IMR-90 (cell line): ENCODE measurements at regions not wholly inside any gene's neighbourhood (a gene's known extent, or its start where the extent isn't known, plus 50 kb on each side); places are given as distances from the start of the nearest gene placed in this dataset.

Experiments
- ATAC-seq: fragments of 200-7000 bp; cut with Tn5 transposase; 2 replicates; pipeline ENCODE4 v1.9.1; 2020; ENCODE audit warnings: low read depth, mild to moderate bottlenecking, moderate library complexity
- BruUV-seq: library from RNA; stranded (reverse); fragments of 400-500 nt; replicated peaks from 2 replicates; lab custom pipeline; 2021; lab: Mats Ljungman, UMichigan
- CTCF ChIA-PET: fragments of 300-600 bp; formaldehyde crosslinking; extraction: SDS; loops from one replicate; lab custom pipeline; 2021; ENCODE audit warnings: antibody characterized with exemption; lab: Yijun Ruan, JAX
- POLR2A ChIA-PET: fragments of 300-600 bp; sonication (Branson Sonifier 250); formaldehyde crosslinking; loops from one replicate; lab custom pipeline; 2022; ENCODE audit warnings: antibody characterized with exemption; ENCODE audit not compliant: unreplicated experiment; lab: Charles Lee
- DNase-seq: peaks from one replicate; pipeline ENCODE4 v3.0.0; 2013
- H2AFZ ChIP-seq: replicated peaks from 2 replicates; pipeline ENCODE3; 2013; ENCODE audit warnings: low read length, mild to moderate bottlenecking; ENCODE audit not compliant: poor library complexity
- H2AK5ac ChIP-seq: 2 replicates; pipeline ENCODE4 v1.6.1; 2013; ENCODE audit warnings: low read depth, low read length, inconsistent platforms
- H2AK9ac ChIP-seq: replicated peaks from 2 replicates; pipeline ENCODE3; 2013; ENCODE audit warnings: mild to moderate bottlenecking, low read depth, low read length, moderate library complexity; ENCODE audit not compliant: poor library complexity
- H2BK120ac ChIP-seq: 2 replicates; pipeline ENCODE4 v1.6.1; 2013; ENCODE audit warnings: low read depth, low read length, inconsistent platforms
- H2BK15ac ChIP-seq: 3 replicates; pipeline ENCODE4 v1.6.1; 2013; ENCODE audit warnings: low read depth, low read length, inconsistent platforms
- H2BK20ac ChIP-seq: 2 replicates; pipeline ENCODE4 v1.6.1; 2013; ENCODE audit warnings: low read depth, mild to moderate bottlenecking, inconsistent platforms, low read length, moderate library complexity
- H2BK5ac ChIP-seq: 2 replicates; pipeline ENCODE4 v1.6.1; 2013; ENCODE audit warnings: mild to moderate bottlenecking, low read depth, low read length, inconsistent platforms; ENCODE audit not compliant: poor library complexity, severe bottlenecking
- H3K14ac ChIP-seq: replicated peaks from 2 replicates; pipeline ENCODE4 v1.6.1; 2013; ENCODE audit warnings: low read depth, low read length, inconsistent platforms
- H3K18ac ChIP-seq: 2 replicates; pipeline ENCODE4 v1.6.1; 2013; ENCODE audit warnings: low read depth, low read length, control low read depth
- H3K23ac ChIP-seq: 2 replicates; pipeline ENCODE4 v1.6.1; 2013; ENCODE audit warnings: low read depth, low read length, inconsistent platforms
- H3K27ac ChIP-seq: 2 replicates; pipeline ENCODE4 v1.5.1; 2013; ENCODE audit warnings: mild to moderate bottlenecking, control low read depth, low read length; ENCODE audit not compliant: insufficient read depth
- H3K27me3 ChIP-seq: 2 replicates; pipeline ENCODE4 v1.6.1; 2013; ENCODE audit warnings: low read length; ENCODE audit not compliant: control insufficient read depth, insufficient read depth
- H3K36me3 ChIP-seq: 2 replicates; pipeline ENCODE4 v1.6.1; 2013; ENCODE audit warnings: low read length, mixed read lengths; ENCODE audit not compliant: control insufficient read depth, insufficient read depth
- H3K4ac ChIP-seq: 2 replicates; pipeline ENCODE4 v1.6.1; 2013; ENCODE audit warnings: low read depth, low read length, inconsistent platforms
- H3K4me1 ChIP-seq: 2 replicates; pipeline ENCODE4 v1.6.1; 2013; ENCODE audit warnings: low read length, mixed read lengths; ENCODE audit not compliant: control insufficient read depth, insufficient read depth
- H3K4me2 ChIP-seq: 2 replicates; pipeline ENCODE4 v1.6.1; 2013; ENCODE audit warnings: low read depth, mild to moderate bottlenecking, control low read depth, low read length, moderate library complexity
- H3K4me3 ChIP-seq: 2 replicates; pipeline ENCODE4 v1.5.1; 2013; ENCODE audit warnings: low read depth, mild to moderate bottlenecking, control low read depth, low read length, moderate library complexity; ENCODE audit not compliant: insufficient read depth
- H3K56ac ChIP-seq: 2 replicates; pipeline ENCODE4 v1.6.1; 2013; ENCODE audit warnings: low read length, inconsistent platforms; ENCODE audit not compliant: insufficient read depth; ENCODE audit errors: extremely low read depth
- H3K79me1 ChIP-seq, 2 experiments: 2 replicates each; pipeline ENCODE4 v1.6.1; 2013; ENCODE audit warnings: low read length in 2 of 2, inconsistent platforms in 1 of 2, low read depth in 1 of 2
- H3K9ac ChIP-seq: 2 replicates; pipeline ENCODE4 v1.6.1; 2013; ENCODE audit warnings: low read depth, low read length, control low read depth
- H3K9me1 ChIP-seq: 2 replicates; pipeline ENCODE4 v1.6.1; 2013; ENCODE audit warnings: low read length, inconsistent platforms; ENCODE audit not compliant: insufficient read depth
- H3K9me3 ChIP-seq: 2 replicates; pipeline ENCODE4 v1.6.1; 2013; ENCODE audit warnings: low read length; ENCODE audit not compliant: control insufficient read depth, insufficient read depth
- H4K20me1 ChIP-seq: 2 replicates; pipeline ENCODE4 v1.6.1; 2013; ENCODE audit warnings: low read length, inconsistent platforms; ENCODE audit not compliant: insufficient read depth
- H4K5ac ChIP-seq: 2 replicates; pipeline ENCODE4 v1.6.1; 2013; ENCODE audit warnings: mild to moderate bottlenecking, low read depth, low read length, control low read depth
- H4K8ac ChIP-seq, 2 experiments: 2 replicates each; pipeline ENCODE4 v1.6.1; 2013; ENCODE audit warnings: low read depth in 2 of 2, low read length in 2 of 2, control low read depth in 1 of 2, inconsistent platforms in 1 of 2
- H4K91ac ChIP-seq: 2 replicates; pipeline ENCODE4 v1.6.1; 2013; ENCODE audit warnings: low read depth, low read length, inconsistent platforms; ENCODE audit not compliant: insufficient read depth
- CEBPB ChIP-seq: IDR thresholded peaks from 2 replicates; pipeline ENCODE4 v1.6.1; 2012; ENCODE audit warnings: low read depth, low read length, improper control_type of control experiment
- CHD1 ChIP-seq: IDR thresholded peaks from 2 replicates; pipeline ENCODE4 v1.6.1; 2012; ENCODE audit warnings: low read depth, low read length, improper control_type of control experiment
- FOS ChIP-seq: fragments of 150-350 bp; IDR thresholded peaks from 2 replicates; pipeline ENCODE4 v1.6.1; 2016; ENCODE audit warnings: low read depth, low read length
- MAFK ChIP-seq: IDR thresholded peaks from 2 replicates; pipeline ENCODE4 v1.6.1; 2012; ENCODE audit warnings: low read depth, low read length, improper control_type of control experiment
- MAZ ChIP-seq: IDR thresholded peaks from 2 replicates; pipeline ENCODE4 v1.6.1; 2012; ENCODE audit warnings: low read depth, mild to moderate bottlenecking, low read length, improper control_type of control experiment, moderate library complexity, borderline replicate concordance
- NFE2L2 ChIP-seq: fragments of 150-350 bp; IDR thresholded peaks from 2 replicates; pipeline ENCODE4 v1.6.1; 2016; ENCODE audit warnings: low read depth, mild to moderate bottlenecking, low read length
- RAD21 ChIP-seq: IDR thresholded peaks from 2 replicates; pipeline ENCODE4 v1.6.1; 2012; ENCODE audit warnings: low read length, improper control_type of control experiment
- WGBS, 2 experiments: methylation state at CpG; one replicate each; pipeline versions ENCODE4 v1.1.5 to v1.1.7; 2013; ENCODE audit warnings: missing lambda C conversion rate in 2 of 2; ENCODE audit not compliant: insufficient read length in 1 of 2; ENCODE audit errors: extremely low coverage in 2 of 2; 5-methylcytosine and 5-hydroxymethylcytosine counted together
- dilution Hi-C: fragments of 300-500 bp; cut with HindIII; formaldehyde crosslinking; loops from one replicate; pipeline ENCODE4 v1.14.3; 2018; ENCODE audit warnings: low sequenced_read_pairs; ENCODE audit not compliant: unreplicated experiment
- in situ Hi-C: fragments of 300-500 bp; cut with MboI; formaldehyde crosslinking; loops from 3 replicates; pipeline ENCODE4 v1.14.3; 2019; ENCODE audit warnings: low sequenced_read_pairs, inconsistent platforms, mixed read lengths
- intact Hi-C: fragments of 100-400 bp; cut with micrococcal nuclease; formaldehyde crosslinking; loops from 2 replicates; pipeline ENCODE4 v1.10.0; 2022

- Histone ChIP-seq H2BK15ac (no peak overlapping the region), H3K27me3 (no peaks in the 10 kb centered on the region), H3K14ac (no peak overlapping the region), H2AFZ (no peak overlapping the region), H3K18ac (no peak overlapping the region), H2BK5ac (no peak overlapping the region), H4K20me1 (peaks cover 10% of the 10 kb centered on the region; the same call in 1 of the 2 replicates), H2BK20ac (no peak overlapping the region), H3K56ac (no peak overlapping the region), H3K9ac (no peak overlapping the region), H3K9me1 (0 out of 2 replicates have a peak, but pooled peaks cover 3% of the 10 kb centered on the region), H4K8ac (no peak overlapping the region), H3K79me1 (peaks cover 5 to 24% of the 10 kb centered on the region in 2 experiments), H3K27ac (no peak overlapping the region), H2BK120ac (no peak overlapping the region), H3K4me2 (no peak overlapping the region), H3K4ac (no peak overlapping the region), H3K36me3 (no peaks in the 10 kb centered on the region; the same call in 1 of the 2 replicates), H4K5ac (no peak overlapping the region), H3K9me3 (no peaks in the 10 kb centered on the region), H2AK5ac (no peak overlapping the region), H4K91ac (no peak overlapping the region), H3K4me3 (no peak overlapping the region), H3K4me1 (no peaks in the 10 kb centered on the region; the same call in 1 of the 2 replicates), H2AK9ac (no peak overlapping the region), H3K23ac (0 out of 2 replicates have a peak overlapping the region, but pooled peaks have one; percentile 17)
- in situ Hi-C loops (no loop called here), intact Hi-C loops (no loop called here), dilution Hi-C loops (no loop called here)
- no CpG with 5 or more reads among the region's 4 CpGs for WGBS, 2 experiments
- BruUV-seq: no TSS peak
- POLR2A ChIA-PET: no interaction called here
- no peak for ATAC-seq
- DNase-seq: peak; percentile 42
- CTCF ChIA-PET: interaction anchor here (1.1 kb wide), 1 partner anchor 13 kb away, joined by 3 read pairs; no protein-coding TSS in a partner anchor
- no peak for TF ChIP-seq RAD21
- no peak for TF ChIP-seq MAZ
- TF ChIP-seq CEBPB: no peak
- no peak for TF ChIP-seq FOS
- TF ChIP-seq NFE2L2: no peak
- TF ChIP-seq MAFK: no peak
- no peak for TF ChIP-seq CHD1
Observed at GRCh38 chr17:63249256-63250004, 196.7 kb downstream of the CYB561 start.
